ENCODE measurements at regions not wholly inside any gene's neighbourhood (a gene's known extent, or its start where the extent isn't known, plus 50 kb on each side); places are given as distances from the start of the nearest gene placed in this dataset.
"Not testable (repeated sequence)": the region's sequence is repeated elsewhere in the genome, so short reads cannot be mapped to it uniquely, and the experiment has no call there.

DNA sequence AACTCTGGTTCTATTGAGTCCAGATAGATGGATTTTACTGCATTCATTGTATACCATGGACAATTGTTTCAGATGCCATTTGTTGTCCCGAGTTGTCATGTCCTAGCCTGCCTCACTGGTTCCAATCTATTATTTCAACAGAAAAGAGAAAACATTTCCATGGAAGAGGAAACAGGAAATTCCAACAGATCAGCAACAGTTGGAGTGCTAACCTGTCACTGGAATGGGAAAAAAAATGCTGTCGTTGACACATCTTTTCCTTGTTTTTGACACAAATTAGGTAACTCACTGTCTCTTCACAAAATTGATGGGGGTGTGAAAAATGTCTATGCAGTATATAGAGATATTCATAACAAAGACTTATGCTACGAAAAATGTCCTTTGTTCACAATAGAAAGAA, 432.0 kb upstream of the TBL1XR1 start:
- Mint-ChIP-seq H3K4me1 (ENCODE audit: low read depth) (peaks cover 9% of the 10 kb centered on the region), H3K27me3 (ENCODE audit: low read depth) (no peaks in the 10 kb centered on the region), H3K36me3 (ENCODE audit: insufficient read depth in 2 of 2) (peaks cover 0 to 2% of the 10 kb centered on the region in 2 donors), H3K4me3 (no peak overlapping the region), H3K9me3 (peaks cover 0 to 3% of the 10 kb centered on the region in 2 donors), H3K27ac (no peak overlapping the region)
- DNase-seq (no peak), ATAC-seq (replicated peaks in 1 of 2) (no peak)

DNA sequence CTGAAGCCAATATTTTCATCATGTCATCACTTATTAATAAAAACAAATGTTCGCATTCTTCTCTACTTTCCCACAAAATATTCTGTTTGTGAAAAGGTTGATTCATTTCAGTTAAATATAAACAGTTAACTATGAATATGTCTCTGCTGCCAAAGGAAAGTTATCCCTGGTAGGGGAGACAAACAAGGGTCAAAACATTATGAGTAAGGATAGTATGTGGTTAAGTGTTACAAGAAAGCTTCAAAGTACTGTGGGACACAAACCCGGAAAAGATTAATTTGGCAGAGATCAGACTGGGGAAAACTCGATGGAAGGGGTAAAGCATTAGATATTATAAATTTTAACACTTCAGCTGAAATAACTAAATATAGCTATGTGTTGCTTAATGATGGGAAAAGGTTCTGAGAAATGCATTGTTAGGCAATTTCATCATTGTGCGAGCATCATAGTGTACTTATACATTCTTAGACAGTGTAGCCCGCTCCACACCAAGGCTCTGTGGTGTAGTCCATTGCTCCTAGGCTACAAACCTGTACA, 436.5 kb upstream of the TBL1XR1 start:
- Mint-ChIP-seq H3K4me3 (no peak overlapping the region), H3K36me3 (ENCODE audit: insufficient read depth in 2 of 2) (peaks cover 0 to 1% of the 10 kb centered on the region in 2 donors), H3K9me3 (peaks cover 3% of the 10 kb centered on the region in 2 donors), H3K4me1 (ENCODE audit: low read depth) (no peaks in the 10 kb centered on the region), H3K27ac (no peak overlapping the region), H3K27me3 (ENCODE audit: low read depth) (no peaks in the 10 kb centered on the region)
- DNase-seq (no peak), ATAC-seq (replicated peaks in 1 of 2) (no peak)

DNA sequence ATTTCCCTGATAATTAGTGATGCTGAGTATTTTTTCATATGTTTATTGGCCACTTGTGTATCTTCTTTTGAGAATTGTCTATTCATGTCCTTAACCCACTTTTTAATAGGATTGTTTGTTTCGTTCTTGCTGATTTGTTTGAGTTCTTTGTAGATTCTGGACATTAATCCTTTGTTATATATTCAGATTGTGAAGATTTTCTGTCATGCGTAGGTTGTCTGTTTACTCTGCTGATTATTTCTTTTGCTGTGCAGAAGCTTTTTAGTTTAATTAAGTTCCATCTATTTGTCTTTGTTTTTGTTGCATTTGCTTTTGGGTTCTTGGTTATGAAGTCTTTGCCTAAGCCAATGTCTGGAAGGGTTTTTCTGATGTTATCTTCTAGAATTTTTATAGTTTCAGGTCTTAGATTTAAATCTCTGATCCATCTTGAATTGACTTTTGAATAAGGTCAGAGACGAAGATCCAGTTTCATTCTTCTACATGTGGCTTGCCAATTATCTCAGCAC, 438.4 kb upstream of the TBL1XR1 start:
- not testable (repeated sequence) for H3K27me3 Mint-ChIP-seq (ENCODE audit: low read depth); H3K9me3 Mint-ChIP-seq; DNase-seq; H3K4me3 Mint-ChIP-seq; ATAC-seq (replicated peaks in 1 of 2); H3K4me1 Mint-ChIP-seq (ENCODE audit: low read depth); H3K36me3 Mint-ChIP-seq (ENCODE audit: insufficient read depth in 2 of 2)
- H3K27ac Mint-ChIP-seq, result peak overlapping the region; percentile 30

DNA sequence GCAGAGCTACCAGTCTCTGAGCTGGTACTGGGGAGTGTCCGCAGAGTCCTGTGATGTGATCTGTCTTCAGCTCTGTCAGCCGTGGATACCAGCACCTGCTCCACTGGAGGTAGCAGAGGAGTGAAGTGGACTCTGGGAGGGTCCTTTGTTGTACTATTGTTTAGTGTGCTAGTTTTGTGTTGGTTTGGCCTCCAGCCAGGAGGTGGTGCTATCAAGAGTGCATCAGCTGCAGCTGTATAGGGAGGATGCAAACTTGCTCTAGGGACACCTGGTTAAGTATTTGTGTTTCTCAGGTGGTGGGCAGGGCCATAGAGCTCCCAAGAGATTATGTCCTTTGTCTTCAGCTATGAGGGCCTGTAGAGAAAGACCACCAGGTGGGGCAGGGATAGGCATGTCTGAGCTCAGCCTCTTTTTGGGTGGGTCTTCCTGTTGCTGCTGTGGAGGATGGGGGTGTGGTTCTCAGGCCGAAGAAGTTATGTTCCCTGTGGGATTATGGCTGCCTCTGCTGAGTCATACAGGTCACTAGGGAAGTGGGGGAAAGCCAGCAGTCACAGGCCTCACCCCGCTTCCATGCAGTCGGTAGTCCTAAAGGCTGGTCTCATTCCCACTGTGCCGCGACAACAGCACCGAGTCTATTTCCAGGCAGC, 443.2 kb upstream of the TBL1XR1 start:
- peaks cover 2 to 3% of the 10 kb centered on the region in 2 donors for H3K9me3 Mint-ChIP-seq
- ATAC-seq (replicated peaks in 1 of 2), result no peak
- H3K4me3 Mint-ChIP-seq, result no peak overlapping the region
- H3K27me3 Mint-ChIP-seq (ENCODE audit: low read depth), result no peaks in the 10 kb centered on the region
- no peak overlapping the region for H3K27ac Mint-ChIP-seq
- H3K4me1 Mint-ChIP-seq (ENCODE audit: low read depth), result peaks cover 37% of the 10 kb centered on the region
- no peak for DNase-seq
- peaks cover 0 to 2% of the 10 kb centered on the region in 2 donors for H3K36me3 Mint-ChIP-seq (ENCODE audit: insufficient read depth in 2 of 2)

DNA sequence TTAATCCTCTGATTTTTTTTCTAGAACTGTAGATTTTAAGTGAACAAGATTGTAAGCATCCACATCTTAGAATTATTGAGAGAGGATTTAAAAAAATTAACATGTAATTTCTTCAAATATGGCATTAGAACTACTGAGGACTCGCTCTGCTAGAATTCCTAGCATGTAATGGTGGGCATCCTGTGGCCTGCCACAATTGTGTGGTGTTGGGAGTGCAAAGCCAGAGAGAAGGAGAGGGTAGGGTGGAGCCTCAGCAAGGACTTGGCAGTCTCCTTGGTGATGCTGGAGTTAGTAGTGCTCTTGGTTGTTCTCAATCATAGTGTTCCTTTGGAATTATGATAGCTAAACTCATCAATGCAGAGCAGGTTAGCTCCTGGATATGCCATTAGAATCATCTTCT, 443.9 kb upstream of the TBL1XR1 start:
- Mint-ChIP-seq H3K27ac (no peak overlapping the region), H3K4me1 (ENCODE audit: low read depth) (peaks cover 39% of the 10 kb centered on the region), H3K9me3 (peaks cover 0 to under 1% of the 10 kb centered on the region in 2 donors), H3K4me3 (no peak overlapping the region), H3K36me3 (ENCODE audit: insufficient read depth in 2 of 2) (peaks cover 0 to 2% of the 10 kb centered on the region in 2 donors), H3K27me3 (ENCODE audit: low read depth) (no peaks in the 10 kb centered on the region)
- no peak for DNase-seq
- ATAC-seq (replicated peaks in 1 of 2), result no peak

DNA sequence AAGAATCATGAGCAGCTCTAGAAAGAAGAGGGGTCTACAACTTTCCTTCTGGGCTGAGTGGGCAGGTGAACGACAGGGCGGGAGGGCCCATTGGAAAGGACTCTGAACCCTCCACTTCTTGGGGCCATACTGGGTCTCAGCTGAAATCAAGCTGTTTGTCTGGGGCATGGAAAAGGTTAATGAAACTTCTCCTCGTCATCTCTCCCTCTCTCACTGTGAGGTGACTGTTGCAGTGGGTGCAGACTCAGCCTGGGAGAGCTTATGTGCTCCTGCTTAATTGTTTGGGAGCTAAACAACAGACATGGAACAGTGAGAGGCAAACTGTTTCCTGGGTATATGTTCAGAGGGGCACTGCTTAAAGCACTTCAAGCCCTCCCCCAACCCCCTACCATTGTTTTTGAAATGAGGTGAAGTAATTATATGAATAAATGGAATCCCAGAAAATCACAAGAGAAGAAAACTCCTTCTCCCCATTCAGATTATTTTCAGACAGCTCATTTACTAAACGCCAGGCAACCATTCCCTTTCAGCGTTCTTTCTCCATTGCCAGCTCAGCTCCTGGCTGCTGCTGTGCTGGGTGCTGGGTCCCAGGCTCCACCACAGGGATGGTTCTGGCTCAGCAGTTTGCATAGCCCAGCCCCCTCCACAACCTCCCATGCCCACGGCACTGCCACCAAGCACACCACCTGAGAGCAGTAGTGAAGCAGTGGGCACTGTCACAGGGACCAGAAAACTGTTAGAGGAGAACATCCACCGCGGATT, 444.9 kb upstream of the TBL1XR1 start:
- no peak overlapping the region for H3K27ac Mint-ChIP-seq
- peaks cover 49% of the 10 kb centered on the region for H3K4me1 Mint-ChIP-seq (ENCODE audit: low read depth)
- DNase-seq, result peak in 1 of 2 donors; percentile 7
- no peaks in the 10 kb centered on the region for H3K27me3 Mint-ChIP-seq (ENCODE audit: low read depth)
- peak; percentile 32 to 59 for ATAC-seq (replicated peaks in 1 of 2)
- peaks cover 0 to 1% of the 10 kb centered on the region in 2 donors for H3K36me3 Mint-ChIP-seq (ENCODE audit: insufficient read depth in 2 of 2)
- peak overlapping the region; percentile 11 to 22 for H3K4me3 Mint-ChIP-seq
- no peaks in the 10 kb centered on the region for H3K9me3 Mint-ChIP-seq

DNA sequence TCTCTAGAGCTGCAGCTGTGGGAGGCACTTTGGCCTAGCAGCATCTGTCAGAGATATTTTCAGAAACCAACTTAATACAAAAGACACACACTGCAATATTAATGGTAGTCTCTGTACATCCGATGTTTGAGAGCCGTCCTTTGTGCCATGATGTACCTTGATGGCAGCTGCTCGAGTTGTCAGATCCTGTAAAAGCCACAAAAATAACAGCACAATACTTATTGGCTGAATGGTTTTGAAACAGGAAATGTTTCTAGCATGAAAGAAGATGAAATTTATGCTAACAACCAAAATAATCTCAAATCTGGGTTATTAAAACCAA, 445.5 kb upstream of the TBL1XR1 start:
- DNase-seq (no peak), ATAC-seq (replicated peaks in 1 of 2) (peak in 1 of 2 donors; percentile 15)
- Mint-ChIP-seq H3K4me3 (no peak overlapping the region), H3K27me3 (ENCODE audit: low read depth) (no peaks in the 10 kb centered on the region), H3K27ac (no peak overlapping the region), H3K36me3 (ENCODE audit: insufficient read depth in 2 of 2) (peaks cover 0 to 1% of the 10 kb centered on the region in 2 donors), H3K4me1 (ENCODE audit: low read depth) (peaks cover 54% of the 10 kb centered on the region), H3K9me3 (no peaks in the 10 kb centered on the region)

DNA sequence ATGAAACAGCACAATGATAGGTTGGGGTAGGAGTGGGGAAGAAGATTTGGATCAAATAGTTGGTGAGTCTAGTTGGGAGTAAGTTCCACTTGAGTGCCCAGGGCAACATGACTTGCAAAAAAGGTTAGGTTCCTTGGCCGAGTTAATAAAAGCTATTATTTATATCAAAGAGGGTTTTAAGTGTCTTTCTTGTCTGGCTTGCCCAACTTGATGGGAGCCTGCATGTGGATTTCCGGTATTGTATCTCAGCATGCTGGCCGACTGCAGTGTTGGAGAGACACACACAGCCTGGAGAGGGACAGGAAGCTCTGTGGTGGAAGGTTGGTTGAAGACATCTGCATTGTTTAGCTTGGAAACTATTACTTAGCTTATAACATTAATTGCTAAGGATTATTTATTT, 449.5 kb upstream of the TBL1XR1 start:
- peaks cover 51% of the 10 kb centered on the region for H3K4me1 Mint-ChIP-seq (ENCODE audit: low read depth)
- peak overlapping the region; percentile 54 for H3K27ac Mint-ChIP-seq
- DNase-seq, result peak; percentile 10 to 11
- no peaks in the 10 kb centered on the region for H3K27me3 Mint-ChIP-seq (ENCODE audit: low read depth)
- no peaks in the 10 kb centered on the region for H3K9me3 Mint-ChIP-seq
- peak overlapping the region; percentile 3 to 29 for H3K4me3 Mint-ChIP-seq
- peak in 1 of 2 donors; percentile 53 for ATAC-seq (replicated peaks in 1 of 2)
- peaks cover 0 to 1% of the 10 kb centered on the region in 2 donors for H3K36me3 Mint-ChIP-seq (ENCODE audit: insufficient read depth in 2 of 2)

DNA sequence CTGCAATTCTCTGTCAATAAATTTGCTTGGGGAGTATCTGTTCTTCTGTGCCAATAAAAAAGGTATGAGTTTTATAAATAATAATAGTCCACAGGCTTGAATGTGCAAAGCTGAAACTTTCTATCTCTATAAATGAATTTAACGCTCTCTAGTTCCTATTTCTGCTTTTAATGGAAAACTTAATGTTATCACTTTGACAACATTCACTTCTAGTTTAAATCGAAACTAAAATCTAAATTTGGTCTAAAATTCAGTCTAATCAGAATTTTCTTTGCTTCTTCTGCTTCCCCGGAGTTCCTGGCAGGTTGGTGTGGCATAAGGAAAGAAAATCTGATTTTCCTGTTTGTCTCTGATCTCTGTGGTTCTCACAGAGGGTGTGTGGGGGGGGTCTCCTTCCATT, 450.1 kb upstream of the TBL1XR1 start:
- no peaks in the 10 kb centered on the region for H3K9me3 Mint-ChIP-seq
- peaks cover 0 to 1% of the 10 kb centered on the region in 2 donors for H3K36me3 Mint-ChIP-seq (ENCODE audit: insufficient read depth in 2 of 2)
- H3K27me3 Mint-ChIP-seq (ENCODE audit: low read depth), result no peaks in the 10 kb centered on the region
- ATAC-seq (replicated peaks in 1 of 2) (no peak), DNase-seq (no peak)
- H3K4me3 Mint-ChIP-seq, result peak overlapping the region; percentile 65 to 72
- peaks cover 45% of the 10 kb centered on the region for H3K4me1 Mint-ChIP-seq (ENCODE audit: low read depth)
- H3K27ac Mint-ChIP-seq, result peak overlapping the region; percentile 81

DNA sequence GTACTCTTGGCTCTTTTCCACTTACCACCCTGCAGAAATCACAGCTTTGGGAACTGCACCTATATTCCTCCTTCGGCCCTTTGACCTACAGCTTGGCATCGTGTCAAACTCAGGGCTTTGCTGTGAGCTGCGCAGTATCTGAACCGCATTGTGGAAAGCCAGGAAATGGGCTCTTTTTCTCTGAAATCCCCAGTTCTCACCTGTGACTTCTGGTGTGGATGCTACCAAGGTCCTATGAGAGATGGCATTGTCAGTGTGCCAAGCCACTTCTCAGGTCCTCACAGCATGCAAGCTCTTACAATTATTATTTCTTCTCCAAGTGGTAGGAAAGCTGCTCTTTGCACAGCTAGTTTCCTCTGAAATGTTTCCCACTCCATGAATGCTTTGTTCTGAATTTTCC, 450.6 kb upstream of the TBL1XR1 start:
- Mint-ChIP-seq H3K27ac (no peak overlapping the region), H3K4me3 (peak overlapping the region; percentile 65 to 72), H3K9me3 (no peaks in the 10 kb centered on the region), H3K4me1 (ENCODE audit: low read depth) (peaks cover 40% of the 10 kb centered on the region), H3K36me3 (ENCODE audit: insufficient read depth in 2 of 2) (peaks cover 0 to 1% of the 10 kb centered on the region in 2 donors), H3K27me3 (ENCODE audit: low read depth) (no peaks in the 10 kb centered on the region)
- no peak for DNase-seq
- no peak for ATAC-seq (replicated peaks in 1 of 2)

DNA sequence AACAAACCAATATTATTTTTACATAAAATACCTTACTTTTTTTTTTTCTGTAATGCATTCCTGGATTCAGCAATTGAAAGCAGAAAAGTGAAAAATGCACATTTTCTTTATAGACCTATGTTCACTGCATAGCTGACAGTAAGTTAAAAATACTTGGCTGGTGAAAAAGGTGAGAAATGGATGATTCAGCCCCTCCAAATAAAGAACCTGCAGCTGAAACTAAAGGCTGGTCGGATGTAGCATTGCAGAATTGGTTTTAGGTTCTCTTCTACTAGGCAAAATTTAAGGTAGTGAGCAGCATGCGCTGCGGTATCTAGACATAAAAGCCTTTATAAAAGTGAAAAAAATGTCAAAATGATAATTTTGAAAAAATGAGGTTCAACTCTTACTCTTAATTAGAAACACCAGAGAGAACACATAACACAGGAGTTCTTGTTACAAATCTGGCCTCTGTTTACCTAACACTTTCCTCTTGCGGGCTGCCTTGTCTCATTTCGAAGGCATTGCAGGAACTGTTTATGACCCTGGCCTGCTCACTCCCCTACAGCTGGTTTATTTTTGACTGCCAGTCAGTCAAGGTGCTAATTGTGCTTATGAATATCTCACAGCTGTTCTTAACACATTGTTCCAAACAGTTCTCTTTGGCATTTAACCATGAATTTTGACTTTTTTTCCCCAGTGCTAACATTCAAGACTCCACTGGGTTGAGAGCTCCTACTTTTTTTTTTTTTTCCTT, 455.4 kb upstream of the TBL1XR1 start:
- Mint-ChIP-seq H3K4me1 (ENCODE audit: low read depth) (peaks cover 9% of the 10 kb centered on the region), H3K36me3 (ENCODE audit: insufficient read depth in 2 of 2) (no peaks in the 10 kb centered on the region), H3K9me3 (peaks cover 0 to 2% of the 10 kb centered on the region in 2 donors), H3K27ac (no peak overlapping the region), H3K27me3 (ENCODE audit: low read depth) (no peaks in the 10 kb centered on the region), H3K4me3 (no peak overlapping the region)
- ATAC-seq (replicated peaks in 1 of 2) (no peak), DNase-seq (no peak)

DNA sequence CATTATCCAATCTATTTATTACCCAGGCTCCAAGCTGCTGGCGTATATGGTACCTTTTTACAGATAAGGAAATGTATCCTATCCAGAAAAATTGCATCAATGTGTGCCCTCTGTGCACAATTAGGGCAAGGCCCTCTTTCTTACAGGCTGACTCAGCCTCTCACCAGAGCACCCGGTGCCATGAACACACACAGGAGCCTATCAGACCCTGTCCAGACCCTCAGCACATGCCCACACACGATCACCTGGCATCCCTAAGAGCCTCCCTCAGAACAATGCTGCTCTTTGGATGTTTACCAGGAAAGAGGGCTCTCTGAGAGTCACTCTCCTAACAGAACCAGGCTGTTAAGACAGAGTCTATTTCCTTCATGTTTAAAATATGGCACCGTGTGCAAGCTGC, 460.0 kb upstream of the TBL1XR1 start:
- Mint-ChIP-seq H3K4me1 (ENCODE audit: low read depth) (no peaks in the 10 kb centered on the region), H3K4me3 (no peak overlapping the region), H3K27ac (no peak overlapping the region), H3K36me3 (ENCODE audit: insufficient read depth in 2 of 2) (peaks cover 0 to 5% of the 10 kb centered on the region in 2 donors), H3K27me3 (ENCODE audit: low read depth) (no peaks in the 10 kb centered on the region), H3K9me3 (peaks cover 2% of the 10 kb centered on the region in 2 donors)
- ATAC-seq (replicated peaks in 1 of 2), result no peak
- DNase-seq, result no peak

DNA sequence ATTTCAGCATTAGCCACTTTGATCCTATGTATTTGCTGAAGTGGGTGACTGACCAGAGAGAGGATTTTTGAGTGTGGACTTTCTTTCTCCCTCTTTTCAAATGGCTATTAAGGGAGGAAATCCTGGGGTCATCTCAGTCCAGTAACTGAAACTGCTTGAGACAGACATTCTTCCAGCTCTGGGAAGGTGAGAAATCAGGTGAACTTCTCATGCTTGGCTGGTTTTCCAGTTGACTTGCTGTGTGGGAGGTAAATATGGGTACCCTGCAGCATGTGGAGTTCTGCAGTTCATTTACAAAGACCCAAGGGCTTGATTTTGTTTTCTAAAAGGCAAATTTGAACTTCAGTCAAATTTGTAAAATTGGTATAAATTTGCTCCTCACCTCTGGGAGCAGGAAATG, 461.1 kb upstream of the TBL1XR1 start:
- Mint-ChIP-seq H3K27me3 (ENCODE audit: low read depth) (no peaks in the 10 kb centered on the region), H3K36me3 (ENCODE audit: insufficient read depth in 2 of 2) (peaks cover 0 to 8% of the 10 kb centered on the region in 2 donors), H3K27ac (no peak overlapping the region), H3K9me3 (peaks cover 2 to 5% of the 10 kb centered on the region in 2 donors), H3K4me1 (ENCODE audit: low read depth) (no peaks in the 10 kb centered on the region), H3K4me3 (no peak overlapping the region)
- DNase-seq, result no peak
- ATAC-seq (replicated peaks in 1 of 2), result no peak

All from activated T-cell treated with anti-CD3 and anti-CD28 coated beads, Interleukin-2, amount 50 U/mL, for 72 hours (primary cell).